ENCODE measurements at regions not wholly inside any gene's neighbourhood (a gene's known extent, or its start where the extent isn't known, plus 50 kb on each side); places are given as distances from the start of the nearest gene placed in this dataset.

- DNase-seq (ENCODE audit: low spot score): no peak
- no peaks in the 10 kb centered on the region for H3K9me2 ChIP-seq (replicated peaks; ENCODE audit: insufficient read depth)
- H3K4me1 ChIP-seq (ENCODE audit: insufficient read depth): peaks cover 16% of the 10 kb centered on the region
- H3K9me3 ChIP-seq (ENCODE audit: low read depth): no peaks in the 10 kb centered on the region
- no peak overlapping the region for H3K4me3 ChIP-seq
- TF ChIP-seq EZH2 (IDR thresholded peaks at IDR 0.05; ENCODE audit: borderline replicate concordance) (no peak), EZH2phosphoT487 (IDR thresholded peaks at IDR 0.05; ENCODE audit: low read depth, severe bottlenecking, unreplicated experiment) (no peak), CTCF (IDR thresholded peaks at IDR 0.05; ENCODE audit: poor library complexity) (no peak)
- H3K27ac ChIP-seq: peak overlapping the region; percentile 70
- no peaks in the 10 kb centered on the region for H4K20me1 ChIP-seq (ENCODE audit: insufficient read depth, poor library complexity, severe bottlenecking)
- H3K4me2 ChIP-seq: peak overlapping the region; percentile 25
- WGBS (ENCODE audit: low lambda C conversion rate, missing lambda C conversion rate): 78% methylated on average over 3 of the region's 3 CpGs
- no peak overlapping the region for H2AFZ ChIP-seq
- no peaks in the 10 kb centered on the region for H3K79me2 ChIP-seq
- H3K27me3 ChIP-seq: no peaks in the 10 kb centered on the region
- no peaks in the 10 kb centered on the region for H3K36me3 ChIP-seq (replicated peaks; ENCODE audit: insufficient read depth, low read depth)
These were observed 320.4 kb downstream of the RPS6KC1 start for GRCh38 chr1:213371525-213371846.

- Histone ChIP-seq H3K4me2 (peak overlapping the region; percentile 25), H3K36me3 (replicated peaks; ENCODE audit: insufficient read depth, low read depth) (no peaks in the 10 kb centered on the region), H3K4me1 (ENCODE audit: insufficient read depth) (peaks cover 16% of the 10 kb centered on the region), H3K27ac (peak overlapping the region; percentile 70), H3K79me2 (no peaks in the 10 kb centered on the region), H3K4me3 (no peak overlapping the region), H3K9me3 (ENCODE audit: low read depth) (no peaks in the 10 kb centered on the region), H3K9me2 (replicated peaks; ENCODE audit: insufficient read depth) (no peaks in the 10 kb centered on the region), H2AFZ (no peak overlapping the region), H4K20me1 (ENCODE audit: insufficient read depth, poor library complexity, severe bottlenecking) (no peaks in the 10 kb centered on the region), H3K27me3 (no peaks in the 10 kb centered on the region)
- TF ChIP-seq CTCF (IDR thresholded peaks at IDR 0.05; ENCODE audit: poor library complexity): no peak
- WGBS (ENCODE audit: low lambda C conversion rate, missing lambda C conversion rate): 61% methylated on average over 9 of the region's 9 CpGs
- peak; percentile 70 for DNase-seq (ENCODE audit: low spot score)
These were observed 321.0 kb downstream of the RPS6KC1 start for GRCh38 chr1:213371847-213372619.

- H3K4me3 ChIP-seq: no peak overlapping the region
- H3K9me2 ChIP-seq (replicated peaks; ENCODE audit: insufficient read depth): no peaks in the 10 kb centered on the region
- H3K36me3 ChIP-seq (replicated peaks; ENCODE audit: insufficient read depth, low read depth): no peaks in the 10 kb centered on the region
- peak; percentile 81 for DNase-seq (ENCODE audit: low spot score)
- H3K27me3 ChIP-seq: no peaks in the 10 kb centered on the region
- H3K79me2 ChIP-seq: no peaks in the 10 kb centered on the region
- H3K9me3 ChIP-seq (ENCODE audit: low read depth): no peaks in the 10 kb centered on the region
- 33% methylated on average over 5 of the region's 5 CpGs for WGBS (ENCODE audit: low lambda C conversion rate, missing lambda C conversion rate)
- no peaks in the 10 kb centered on the region for H4K20me1 ChIP-seq (ENCODE audit: insufficient read depth, poor library complexity, severe bottlenecking)
- no peak for TF ChIP-seq EZH2phosphoT487 (IDR thresholded peaks at IDR 0.05; ENCODE audit: low read depth, severe bottlenecking, unreplicated experiment)
- TF ChIP-seq EZH2 (IDR thresholded peaks at IDR 0.05; ENCODE audit: borderline replicate concordance): no peak
- peak; percentile 89 for TF ChIP-seq CTCF (IDR thresholded peaks at IDR 0.05; ENCODE audit: poor library complexity)
- H2AFZ ChIP-seq: no peak overlapping the region
- H3K27ac ChIP-seq: no peak overlapping the region
- no peak overlapping the region for H3K4me2 ChIP-seq
- peaks cover 19% of the 10 kb centered on the region for H3K4me1 ChIP-seq (ENCODE audit: insufficient read depth)
These were observed 323.3 kb downstream of the RPS6KC1 start for GRCh38 chr1:213374369-213374768.

Measured in hepatocyte (in vitro differentiated cells).